Activated CD8-positive, alpha-beta T cell treated with anti-CD3 and anti-CD28 coated beads, Interleukin-2, amount 10 ng/mL, durations not matched to agents 7 days and 5 days (primary cell): ENCODE measurements at regions not wholly inside any gene's neighbourhood (a gene's known extent, or its start where the extent isn't known, plus 50 kb on each side); places are given as distances from the start of the nearest gene placed in this dataset.

Experiments used
- ATAC-seq: fragments of 150-1000 bp; cut with Tn5 transposase; one replicate; pipeline ENCODE4 v1.10.0; 2021; ENCODE audit warnings: moderate library complexity
- CTCF ChIA-PET: fragments of 350-600 bp; sonication (Branson Sonifier 250); formaldehyde crosslinking; loops from one replicate; lab custom pipeline; 2021; ENCODE audit warnings: antibody characterized with exemption; lab: Charles Lee
- POLR2A ChIA-PET: fragments of 350-600 bp; sonication (Branson Sonifier 250); formaldehyde crosslinking; loops from one replicate; lab custom pipeline; 2021; ENCODE audit warnings: antibody characterized with exemption; lab: Charles Lee
- DNase-seq: peaks from one replicate; pipeline ENCODE4 v3.0.0-alpha.2; 2020
- H3K27ac Mint-ChIP-seq: one replicate; pipeline ENCODE4 v1.8.0; 2021; ENCODE audit warnings: mild to moderate bottlenecking, mixed read lengths
- H3K27me3 Mint-ChIP-seq: one replicate; pipeline ENCODE4 v1.8.0; 2021; ENCODE audit warnings: low read depth, mixed read lengths
- H3K36me3 Mint-ChIP-seq: one replicate; pipeline ENCODE4 v1.8.0; 2021; ENCODE audit warnings: low read depth, mixed read lengths
- H3K4me1 Mint-ChIP-seq: one replicate; pipeline ENCODE4 v1.8.0; 2021; ENCODE audit warnings: low read depth, mixed read lengths
- H3K4me3 Mint-ChIP-seq: one replicate; pipeline ENCODE4 v1.8.0; 2021; ENCODE audit warnings: mild to moderate bottlenecking, mixed read lengths
- H3K9me3 Mint-ChIP-seq: one replicate; pipeline ENCODE4 v1.8.0; 2022; ENCODE audit warnings: mixed read lengths; ENCODE audit not compliant: insufficient read depth

DNA sequence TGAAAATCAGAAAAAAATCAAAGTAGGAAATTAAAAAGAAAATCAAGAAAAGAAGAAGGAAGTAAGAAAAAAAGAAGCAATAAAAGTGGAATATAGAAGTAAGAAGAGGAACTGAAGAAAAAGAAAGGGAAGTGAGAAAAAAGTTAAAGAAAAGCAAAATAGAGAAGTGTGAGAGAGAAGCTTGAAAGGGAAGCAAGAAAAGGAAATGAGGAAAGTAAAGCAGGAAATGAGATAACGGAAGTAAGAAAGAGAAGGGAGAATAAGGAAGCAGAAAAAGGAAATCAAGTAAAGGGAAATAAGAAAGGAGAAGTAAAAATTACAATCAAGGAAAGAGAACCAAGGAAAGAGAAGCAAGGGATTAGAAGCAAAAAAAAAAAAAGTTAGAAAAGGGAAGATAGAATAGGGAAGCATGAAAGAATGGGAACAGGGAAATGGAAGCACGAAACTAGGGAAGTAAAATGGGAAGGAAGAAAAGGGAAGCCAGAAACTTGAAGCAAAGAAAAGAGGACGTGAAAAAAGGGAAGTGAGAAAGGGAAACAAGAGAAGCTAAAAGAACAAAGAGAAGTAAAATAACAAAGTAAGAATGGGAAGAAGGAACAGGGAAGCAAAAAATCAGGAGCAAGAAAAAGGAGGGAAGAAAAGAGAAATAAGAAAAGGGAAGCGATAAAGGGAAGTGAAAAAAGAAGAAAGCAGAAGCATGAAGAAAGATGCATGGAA is 243.3 kb upstream of the NCKAP5 start:
- no peaks in the 10 kb centered on the region for H3K36me3 Mint-ChIP-seq
- POLR2A ChIA-PET = no interaction called here
- H3K4me1 Mint-ChIP-seq = no peaks in the 10 kb centered on the region
- H3K9me3 Mint-ChIP-seq = no peaks in the 10 kb centered on the region
- H3K27ac Mint-ChIP-seq = no peak overlapping the region
- no peaks in the 10 kb centered on the region for H3K27me3 Mint-ChIP-seq
- no peak overlapping the region for H3K4me3 Mint-ChIP-seq
- no peak for ATAC-seq
- CTCF ChIA-PET = no interaction called here
- DNase-seq = no peak

DNA sequence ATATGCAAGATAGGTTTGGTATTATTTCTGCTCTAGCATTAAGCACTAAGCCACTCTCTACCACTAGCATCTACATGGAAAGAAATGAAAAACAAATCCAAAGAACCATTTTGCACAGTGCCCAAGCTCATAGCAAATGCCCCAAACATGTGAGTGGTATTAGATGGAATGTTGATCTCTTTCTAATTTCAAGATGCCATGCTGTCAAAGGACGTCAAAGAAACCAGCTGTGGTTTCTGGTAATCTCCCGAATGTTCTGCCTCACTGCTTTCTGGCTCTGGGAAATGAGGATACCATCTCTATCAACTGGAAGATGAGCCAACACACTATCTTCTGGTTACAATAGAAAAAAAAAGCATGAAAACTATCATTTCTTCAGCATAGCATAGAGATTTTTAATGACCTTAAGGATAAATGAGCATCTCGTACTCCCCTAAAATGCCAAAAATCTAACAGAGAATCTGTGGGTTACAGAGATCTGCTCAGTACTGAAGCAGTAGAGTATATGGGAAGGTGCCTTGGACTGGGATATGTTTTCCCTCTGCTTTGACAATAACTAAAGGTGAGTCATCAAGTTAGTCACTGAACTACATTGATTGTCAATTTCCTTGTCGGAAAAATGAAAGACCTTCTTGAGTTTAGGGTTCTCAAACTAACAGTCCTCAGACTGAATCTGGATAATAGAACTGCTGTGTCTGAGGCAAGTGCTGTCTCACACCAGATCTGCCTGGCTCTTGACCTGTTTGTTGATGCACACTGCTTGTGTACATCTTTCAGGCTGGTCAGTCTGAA is 244.8 kb upstream of the NCKAP5 start:
- no peaks in the 10 kb centered on the region for H3K4me1 Mint-ChIP-seq
- no peaks in the 10 kb centered on the region for H3K9me3 Mint-ChIP-seq
- peaks cover 4% of the 10 kb centered on the region for H3K27me3 Mint-ChIP-seq
- ChIA-PET POLR2A (no interaction called here), CTCF (no interaction called here)
- H3K27ac Mint-ChIP-seq = no peak overlapping the region
- DNase-seq (no peak), ATAC-seq (no peak)
- no peak overlapping the region for H3K4me3 Mint-ChIP-seq
- no peaks in the 10 kb centered on the region for H3K36me3 Mint-ChIP-seq

DNA sequence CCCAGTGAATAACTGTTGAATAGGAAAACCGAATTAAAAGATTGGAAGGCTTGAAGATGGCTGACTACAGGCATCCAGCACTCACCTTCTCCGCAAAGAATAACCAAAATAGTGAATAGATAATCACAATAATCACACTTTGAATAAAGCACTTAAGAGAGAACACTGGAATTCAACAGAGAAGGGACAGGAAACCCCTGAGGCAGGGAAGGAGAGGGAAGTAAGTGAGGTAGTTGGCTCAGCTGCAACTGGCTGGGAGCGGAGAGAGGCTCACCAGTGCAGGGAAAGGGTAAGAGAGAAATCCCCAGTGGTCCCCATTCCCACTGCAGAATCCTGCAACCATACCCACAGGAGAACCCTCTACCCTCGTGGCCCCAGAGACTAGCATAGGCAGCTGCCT is 246.6 kb upstream of the NCKAP5 start:
- Mint-ChIP-seq H3K4me1 (no peaks in the 10 kb centered on the region), H3K9me3 (no peaks in the 10 kb centered on the region), H3K27me3 (peaks cover 5% of the 10 kb centered on the region), H3K4me3 (no peak overlapping the region), H3K36me3 (no peaks in the 10 kb centered on the region), H3K27ac (no peak overlapping the region)
- no peak for DNase-seq
- ChIA-PET CTCF (no interaction called here), POLR2A (no interaction called here)
- ATAC-seq = no peak

DNA sequence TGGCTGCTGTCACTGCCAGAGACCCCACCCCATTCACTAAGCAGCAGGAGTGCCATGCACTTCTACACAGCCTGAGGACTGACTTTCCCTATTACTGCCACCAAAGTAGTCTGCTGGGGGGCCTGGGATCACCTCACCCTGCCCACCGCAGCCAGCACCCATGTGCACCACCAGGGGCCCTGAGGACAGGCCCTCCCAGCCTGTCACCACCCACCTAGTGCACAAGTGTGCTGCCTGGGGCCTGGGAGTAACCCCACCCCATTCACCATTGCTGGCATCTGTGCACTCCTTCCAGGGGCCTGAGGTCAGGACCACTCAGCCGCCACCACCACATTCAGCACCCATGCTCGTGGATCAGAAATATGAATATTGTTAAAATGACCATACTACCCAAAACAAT is 247.8 kb upstream of the NCKAP5 start:
- Mint-ChIP-seq H3K27me3 (peaks cover 5% of the 10 kb centered on the region), H3K27ac (no peak overlapping the region), H3K9me3 (no peaks in the 10 kb centered on the region), H3K4me1 (no peaks in the 10 kb centered on the region), H3K36me3 (no peaks in the 10 kb centered on the region), H3K4me3 (no peak overlapping the region)
- DNase-seq = no peak
- POLR2A ChIA-PET = no interaction called here
- ATAC-seq = no peak
- CTCF ChIA-PET = no interaction called here

DNA sequence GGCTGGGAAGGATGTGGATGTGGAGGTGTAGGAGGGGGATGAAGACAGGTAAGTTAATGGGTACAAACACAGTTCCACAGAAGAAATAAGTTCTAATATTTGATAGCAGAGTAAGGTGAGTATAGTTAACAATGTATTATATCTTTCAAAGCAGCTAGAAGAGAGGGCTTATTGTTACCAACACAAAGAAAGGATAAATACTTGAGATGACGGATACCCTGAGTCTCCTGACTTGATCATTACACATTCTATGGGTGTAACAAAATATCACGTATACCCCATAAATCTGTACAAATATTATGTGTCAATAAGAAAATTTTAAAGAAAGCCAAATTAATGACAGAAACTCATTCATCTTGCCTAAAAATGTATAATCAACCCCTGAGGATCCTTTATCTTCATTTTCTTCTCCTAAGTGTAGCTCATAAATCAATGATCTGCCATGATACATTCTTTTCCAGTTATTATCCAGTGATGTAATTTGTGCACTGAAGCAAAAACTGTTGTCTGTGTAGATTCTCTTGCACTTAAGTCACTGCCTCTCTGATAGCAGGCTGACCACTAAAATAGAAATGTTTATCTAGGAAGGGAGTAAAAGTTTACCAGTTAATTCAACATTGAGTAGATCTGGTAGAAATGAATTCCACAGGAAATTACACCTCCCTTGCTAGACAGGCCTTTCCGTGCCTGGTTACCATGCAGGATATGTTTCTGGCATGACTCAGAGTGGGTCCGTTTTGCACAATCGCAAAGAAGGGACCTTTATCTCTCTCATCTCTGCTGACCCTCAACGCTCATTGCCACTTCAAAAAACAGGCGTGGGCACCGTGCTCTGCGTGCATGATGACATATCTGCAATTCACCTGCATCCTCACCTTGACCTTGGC is 249.7 kb upstream of the NCKAP5 start:
- CTCF ChIA-PET = interaction anchor here (1.1 kb wide), 1 partner anchor 27 kb away, joined by 5 read pairs; no protein-coding TSS in a partner anchor
- ATAC-seq = no peak
- Mint-ChIP-seq H3K4me3 (no peak overlapping the region), H3K27ac (no peak overlapping the region), H3K9me3 (no peaks in the 10 kb centered on the region), H3K4me1 (no peaks in the 10 kb centered on the region), H3K36me3 (no peaks in the 10 kb centered on the region), H3K27me3 (peaks cover 5% of the 10 kb centered on the region)
- DNase-seq = no peak
- POLR2A ChIA-PET = no interaction called here

DNA sequence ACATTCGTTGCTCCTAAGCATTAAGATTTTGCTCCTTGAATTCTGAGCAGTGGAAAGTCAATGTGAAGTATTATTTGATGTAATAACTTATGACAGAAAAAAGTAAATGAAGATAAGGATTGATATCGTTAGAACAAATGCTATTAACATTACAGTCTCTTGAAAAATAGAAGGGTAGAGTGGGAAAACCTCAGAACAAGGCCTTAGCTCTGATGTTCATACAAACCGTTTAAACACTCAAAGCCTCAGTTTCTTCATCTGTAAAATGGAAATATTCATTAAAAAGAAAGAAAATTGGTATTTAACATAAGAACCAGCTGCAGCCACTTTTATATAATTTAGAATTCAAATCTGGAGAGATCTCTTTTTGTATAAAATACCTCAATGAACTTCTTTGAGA is 250.4 kb upstream of the NCKAP5 start:
- Mint-ChIP-seq H3K36me3 (no peaks in the 10 kb centered on the region), H3K27ac (no peak overlapping the region), H3K4me3 (no peak overlapping the region), H3K4me1 (no peaks in the 10 kb centered on the region), H3K9me3 (no peaks in the 10 kb centered on the region), H3K27me3 (peaks cover 5% of the 10 kb centered on the region)
- no peak for ATAC-seq
- CTCF ChIA-PET = no interaction called here
- POLR2A ChIA-PET = no interaction called here
- no peak for DNase-seq

DNA sequence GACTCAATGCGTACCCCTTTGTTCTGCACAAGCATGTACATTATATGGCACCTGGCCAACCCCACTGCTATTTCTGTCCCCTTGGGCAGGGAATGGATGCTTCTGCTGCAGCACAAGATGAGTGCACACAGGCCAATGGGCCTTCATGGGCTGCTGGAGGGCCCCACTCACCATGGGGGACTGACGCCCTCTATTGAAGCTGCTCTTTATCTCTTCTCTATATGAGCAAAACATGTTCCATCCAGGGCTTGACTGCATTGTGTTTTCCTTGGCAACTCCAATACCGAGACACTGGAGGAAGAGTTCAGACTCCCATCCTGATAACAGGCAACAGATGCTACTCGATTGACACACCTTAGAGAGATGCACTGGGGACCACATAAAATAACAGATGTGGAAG is 251.6 kb upstream of the NCKAP5 start:
- H3K4me1 Mint-ChIP-seq = no peaks in the 10 kb centered on the region
- peaks cover 5% of the 10 kb centered on the region for H3K27me3 Mint-ChIP-seq
- ATAC-seq (no peak), DNase-seq (no peak)
- H3K4me3 Mint-ChIP-seq = no peak overlapping the region
- H3K27ac Mint-ChIP-seq = no peak overlapping the region
- no peaks in the 10 kb centered on the region for H3K36me3 Mint-ChIP-seq
- ChIA-PET CTCF (no interaction called here), POLR2A (no interaction called here)
- no peaks in the 10 kb centered on the region for H3K9me3 Mint-ChIP-seq

DNA sequence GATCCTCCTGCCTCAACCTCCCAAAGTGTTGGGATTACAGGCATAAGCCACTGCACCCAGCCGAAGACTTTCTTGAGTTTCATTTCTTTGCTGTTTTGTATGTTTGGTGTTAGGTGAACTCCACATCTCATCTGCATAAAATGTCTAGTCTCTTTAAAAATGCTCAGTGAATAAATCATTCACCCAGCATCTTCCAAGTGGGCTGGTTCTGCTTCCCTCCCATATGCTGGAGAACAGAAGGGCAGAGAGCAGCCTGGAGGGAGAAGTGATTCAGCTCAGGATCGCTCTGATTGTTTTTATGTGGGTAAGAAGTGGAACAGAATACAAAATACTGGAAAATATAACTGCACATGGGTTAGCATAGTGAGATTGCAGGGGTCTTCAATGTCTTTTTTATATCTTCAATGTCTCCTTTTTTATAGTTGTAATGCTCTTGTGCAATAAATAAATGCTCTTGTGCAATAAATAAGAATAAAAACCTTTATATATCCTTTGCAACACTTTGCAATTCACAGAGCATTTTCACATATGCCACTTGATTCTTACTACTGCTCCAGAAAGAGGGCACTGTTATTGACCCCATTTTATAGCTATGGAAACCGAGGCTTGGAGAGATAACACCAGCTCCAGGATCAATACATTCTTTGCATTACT is 253.0 kb upstream of the NCKAP5 start:
- POLR2A ChIA-PET = no interaction called here
- no peak overlapping the region for H3K27ac Mint-ChIP-seq
- ATAC-seq = no peak

DNA sequence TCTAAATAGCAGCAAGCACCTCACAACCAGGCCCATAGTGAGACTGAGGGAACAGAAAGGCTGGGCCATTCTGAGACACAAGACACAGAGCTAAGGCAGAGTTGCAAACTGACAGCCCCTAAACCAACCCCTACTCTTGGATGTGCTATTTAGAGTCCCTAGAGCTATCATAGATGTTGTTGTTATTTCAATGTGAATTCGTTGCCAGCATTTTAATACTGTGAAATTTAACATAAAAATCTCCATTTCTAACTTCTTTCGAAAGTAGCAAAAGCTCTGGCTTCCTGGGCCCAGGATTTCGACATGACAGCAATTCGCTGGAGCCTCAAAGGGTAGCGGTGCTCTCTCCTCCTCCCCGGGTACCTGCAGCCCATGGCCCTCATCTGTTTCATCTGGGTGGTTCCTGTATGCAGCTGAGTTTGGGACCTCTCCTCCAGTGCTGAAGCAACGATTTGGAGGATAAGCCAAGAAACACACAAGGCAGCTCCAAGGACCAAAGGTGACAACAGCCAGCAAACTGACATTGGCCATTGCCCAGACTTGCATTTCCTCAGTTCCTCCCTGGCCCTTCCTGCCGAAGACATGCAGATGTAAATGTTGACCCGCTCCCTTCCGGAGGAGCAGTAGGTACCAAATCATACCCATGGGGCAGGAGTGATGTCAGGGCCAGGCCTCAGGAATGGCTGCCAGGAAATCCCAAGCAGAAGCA is 254.4 kb upstream of the NCKAP5 start:
- Mint-ChIP-seq H3K9me3 (no peaks in the 10 kb centered on the region), H3K27me3 (peaks cover 3% of the 10 kb centered on the region), H3K4me3 (no peak overlapping the region), H3K36me3 (no peaks in the 10 kb centered on the region), H3K27ac (no peak overlapping the region), H3K4me1 (no peaks in the 10 kb centered on the region)
- ChIA-PET CTCF (interaction anchor here (1.2 kb wide), 1 partner anchor 22 kb away, joined by 4 read pairs; no protein-coding TSS in a partner anchor), POLR2A (no interaction called here)
- DNase-seq = no peak
- no peak for ATAC-seq

More for the DNA sequence above, 253.0 kb upstream of the NCKAP5 start:
- H3K4me3 Mint-ChIP-seq = no peak overlapping the region
- no peak for DNase-seq
- peaks cover 5% of the 10 kb centered on the region for H3K27me3 Mint-ChIP-seq
- no peaks in the 10 kb centered on the region for H3K4me1 Mint-ChIP-seq
- CTCF ChIA-PET = no interaction called here
- no peaks in the 10 kb centered on the region for H3K9me3 Mint-ChIP-seq
- no peaks in the 10 kb centered on the region for H3K36me3 Mint-ChIP-seq

DNA sequence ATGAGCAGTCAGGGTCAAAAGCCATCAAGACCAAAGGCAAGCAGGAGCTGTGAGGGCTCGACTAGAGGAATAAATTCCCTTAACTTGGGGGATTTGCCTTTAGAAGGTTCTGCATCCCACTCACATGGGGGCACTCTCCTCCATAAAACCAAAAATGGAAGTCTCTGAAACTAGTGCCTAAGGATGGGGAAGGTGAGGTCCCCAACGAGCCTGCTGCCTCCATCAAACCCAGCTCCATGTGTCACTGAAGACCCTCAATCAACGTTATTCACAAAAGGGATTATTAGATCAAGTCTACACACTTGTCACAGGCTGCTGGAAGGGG is 254.9 kb upstream of the NCKAP5 start:
- ChIA-PET CTCF (interaction anchor here (1.2 kb wide), 1 partner anchor 21 kb away, joined by 4 read pairs; no protein-coding TSS in a partner anchor), POLR2A (no interaction called here)
- no peaks in the 10 kb centered on the region for H3K9me3 Mint-ChIP-seq
- H3K4me3 Mint-ChIP-seq = no peak overlapping the region
- H3K27ac Mint-ChIP-seq = no peak overlapping the region
- ATAC-seq (no peak), DNase-seq (no peak)
- H3K4me1 Mint-ChIP-seq = no peaks in the 10 kb centered on the region
- H3K27me3 Mint-ChIP-seq = no peaks in the 10 kb centered on the region
- H3K36me3 Mint-ChIP-seq = no peaks in the 10 kb centered on the region

DNA sequence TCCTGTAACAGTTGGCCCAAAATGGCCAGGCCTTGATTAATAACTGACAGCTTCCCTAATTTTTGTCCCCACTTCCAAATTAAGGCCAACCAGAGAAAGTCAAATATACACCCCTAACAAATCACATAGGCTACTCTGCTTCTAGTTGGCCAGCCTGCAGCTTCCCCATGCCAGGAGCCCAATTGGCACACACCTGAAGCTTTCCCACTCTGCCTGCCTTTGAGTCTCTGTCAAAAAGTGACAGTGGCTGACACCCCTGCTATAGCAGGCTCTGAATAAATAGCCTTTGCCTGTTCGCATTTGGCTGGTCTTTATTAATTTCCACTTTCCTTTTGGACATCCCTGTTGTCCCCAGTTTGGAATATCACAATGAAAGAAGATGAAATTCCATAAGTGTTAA is 256.6 kb upstream of the NCKAP5 start:
- Mint-ChIP-seq H3K9me3 (no peaks in the 10 kb centered on the region), H3K27ac (no peak overlapping the region), H3K4me1 (no peaks in the 10 kb centered on the region), H3K4me3 (no peak overlapping the region), H3K36me3 (no peaks in the 10 kb centered on the region), H3K27me3 (no peaks in the 10 kb centered on the region)
- DNase-seq = no peak
- CTCF ChIA-PET = no interaction called here
- no peak for ATAC-seq
- POLR2A ChIA-PET = no interaction called here
